ENCODE measurements at regions not wholly inside any gene's neighbourhood (a gene's known extent, or its start where the extent isn't known, plus 50 kb on each side); places are given as distances from the start of the nearest gene placed in this dataset.

DNA sequence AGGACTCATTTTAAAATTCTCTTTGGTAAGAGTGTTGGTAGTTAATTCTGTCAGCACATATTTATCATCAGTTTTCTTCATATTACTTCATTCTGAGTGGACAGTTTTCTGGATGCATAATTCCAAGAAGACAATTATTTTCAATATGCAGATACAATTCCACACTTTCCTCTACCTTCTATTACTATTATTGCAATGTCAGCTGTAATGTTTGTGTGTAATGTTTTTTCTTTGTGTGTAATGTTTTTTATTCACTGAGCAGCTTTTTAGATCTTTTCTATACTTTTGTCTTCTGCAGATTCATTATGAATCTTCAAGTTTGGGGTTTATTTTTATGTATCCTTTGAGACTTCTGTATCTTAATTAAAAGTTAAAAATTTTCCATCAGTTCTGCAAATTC, 264.0 kb upstream of the VRK2 start:
- no peaks in the 10 kb centered on the region for H3K27me3 Mint-ChIP-seq (ENCODE audit: low read depth)
- Histone ChIP-seq H2BK120ac (ENCODE audit: low read depth, low read length, poor library complexity, severe bottlenecking) (no peak overlapping the region), H3K56ac (ENCODE audit: insufficient read length, low read depth, low read length) (no peak overlapping the region), H3K27ac (ENCODE audit: insufficient read length, low read depth, low read length) (no peak overlapping the region), H3K23me2 (ENCODE audit: insufficient read length, low read depth, low read length, poor library complexity, severe bottlenecking) (no peaks in the 10 kb centered on the region), H3K18ac (ENCODE audit: insufficient read length, low read depth, low read length) (no peak overlapping the region), H4K5ac (ENCODE audit: insufficient read length, low read depth, low read length) (no peak overlapping the region), H3K9ac (ENCODE audit: extremely low read depth, insufficient read length, low read length) (no peak overlapping the region), H3K4ac (ENCODE audit: low read depth, low read length) (no peak overlapping the region), H3K9me3 (ENCODE audit: control insufficient read depth, low read depth, low read length) (no peaks in the 10 kb centered on the region), H3K79me1 (ENCODE audit: insufficient read depth, low read depth, low read length, poor library complexity, severe bottlenecking) (no peaks in the 10 kb centered on the region), H3K4me2 (ENCODE audit: insufficient read depth, insufficient read length, low read length) (no peak overlapping the region), H4K20me1 (ENCODE audit: control insufficient read depth, insufficient read depth, insufficient read length) (no peaks in the 10 kb centered on the region), H3K27me3 (ENCODE audit: insufficient read depth, low read length) (no peaks in the 10 kb centered on the region), H3K79me2 (ENCODE audit: insufficient read depth, low read length) (no peaks in the 10 kb centered on the region), H2BK5ac (ENCODE audit: insufficient read length, low read length) (no peak overlapping the region), H3K23ac (ENCODE audit: insufficient read length, low read depth, low read length) (no peak overlapping the region), H2BK12ac (ENCODE audit: insufficient read length, low read depth, low read length) (no peak overlapping the region), H2BK20ac (ENCODE audit: low read depth, low read length, poor library complexity, severe bottlenecking) (no peak overlapping the region), H4K8ac (replicated peaks; ENCODE audit: insufficient read length, low read depth, low read length) (no peak overlapping the region), H3T11ph (ENCODE audit: low read length) (no peak overlapping the region), H2AFZ (ENCODE audit: low read length) (no peak overlapping the region), H2AK5ac (ENCODE audit: insufficient read length, low read length) (no peak overlapping the region), H3K14ac (ENCODE audit: insufficient read depth, low read length) (no peak overlapping the region), H2BK15ac (ENCODE audit: low read depth, low read length) (no peak overlapping the region), H3K4me1 (ENCODE audit: insufficient read depth, low read length) (no peaks in the 10 kb centered on the region; the same call in 1 of the 2 replicates), H4K91ac (ENCODE audit: insufficient read length, low read depth, low read length) (no peak overlapping the region)
- H3K4me1 Mint-ChIP-seq = peaks cover 10 to 18% of the 10 kb centered on the region in 2 experiments
- no peak overlapping the region for H3K27ac Mint-ChIP-seq
- TF ChIP-seq, protein P1, sequence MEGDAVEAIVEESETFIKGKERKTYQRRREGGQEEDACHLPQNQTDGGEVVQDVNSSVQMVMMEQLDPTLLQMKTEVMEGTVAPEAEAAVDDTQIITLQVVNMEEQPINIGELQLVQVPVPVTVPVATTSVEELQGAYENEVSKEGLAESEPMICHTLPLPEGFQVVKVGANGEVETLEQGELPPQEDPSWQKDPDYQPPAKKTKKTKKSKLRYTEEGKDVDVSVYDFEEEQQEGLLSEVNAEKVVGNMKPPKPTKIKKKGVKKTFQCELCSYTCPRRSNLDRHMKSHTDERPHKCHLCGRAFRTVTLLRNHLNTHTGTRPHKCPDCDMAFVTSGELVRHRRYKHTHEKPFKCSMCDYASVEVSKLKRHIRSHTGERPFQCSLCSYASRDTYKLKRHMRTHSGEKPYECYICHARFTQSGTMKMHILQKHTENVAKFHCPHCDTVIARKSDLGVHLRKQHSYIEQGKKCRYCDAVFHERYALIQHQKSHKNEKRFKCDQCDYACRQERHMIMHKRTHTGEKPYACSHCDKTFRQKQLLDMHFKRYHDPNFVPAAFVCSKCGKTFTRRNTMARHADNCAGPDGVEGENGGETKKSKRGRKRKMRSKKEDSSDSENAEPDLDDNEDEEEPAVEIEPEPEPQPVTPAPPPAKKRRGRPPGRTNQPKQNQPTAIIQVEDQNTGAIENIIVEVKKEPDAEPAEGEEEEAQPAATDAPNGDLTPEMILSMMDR (conservative IDR thresholded peaks at IDR 0.05) = no peak
- no peak overlapping the region for H3K4me3 Mint-ChIP-seq
- H3K36me3 Mint-ChIP-seq (ENCODE audit: insufficient read depth in 1 of 3, low read depth in 3 of 3) = no peaks in the 10 kb centered on the region; a peak in 2 of 7 replicates
- no peak for DNase-seq
- no peaks in the 10 kb centered on the region for H3K9me3 Mint-ChIP-seq

Measured in H9 (cell line).